HG03558 (cell line): ENCODE measurements at regions not wholly inside any gene's neighbourhood (a gene's known extent, or its start where the extent isn't known, plus 50 kb on each side); places are given as distances from the start of the nearest gene placed in this dataset.

Experiments
- ATAC-seq: cut with Tn5 transposase; IDR thresholded peaks from one replicate; pipeline ENCODE4 v1.9.1; 2021; ENCODE audit warnings: moderate number of reproducible peaks; ENCODE audit not compliant: unreplicated experiment; ENCODE audit errors: extremely low read depth

DNA sequence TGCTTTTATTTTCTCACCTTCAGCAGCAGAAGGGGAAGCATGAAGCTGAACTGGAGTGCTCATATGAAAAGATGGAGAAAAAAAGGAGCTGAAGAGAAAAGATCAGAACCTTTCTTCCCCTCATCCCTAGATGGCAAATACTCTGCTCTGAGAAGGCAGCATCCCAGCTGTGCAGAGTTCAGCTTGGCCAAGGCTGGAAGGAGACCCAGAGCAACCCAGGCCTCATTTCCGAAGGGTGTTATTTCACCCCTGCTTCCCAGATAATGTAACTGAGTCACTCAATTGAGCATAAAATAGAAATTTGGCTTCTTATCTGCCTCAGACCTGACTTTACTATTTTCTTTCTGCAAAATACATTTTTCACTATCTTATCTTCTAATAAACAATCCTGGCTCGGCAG is 489.9 kb upstream of the BRINP1 start:
- ATAC-seq: no peak

DNA sequence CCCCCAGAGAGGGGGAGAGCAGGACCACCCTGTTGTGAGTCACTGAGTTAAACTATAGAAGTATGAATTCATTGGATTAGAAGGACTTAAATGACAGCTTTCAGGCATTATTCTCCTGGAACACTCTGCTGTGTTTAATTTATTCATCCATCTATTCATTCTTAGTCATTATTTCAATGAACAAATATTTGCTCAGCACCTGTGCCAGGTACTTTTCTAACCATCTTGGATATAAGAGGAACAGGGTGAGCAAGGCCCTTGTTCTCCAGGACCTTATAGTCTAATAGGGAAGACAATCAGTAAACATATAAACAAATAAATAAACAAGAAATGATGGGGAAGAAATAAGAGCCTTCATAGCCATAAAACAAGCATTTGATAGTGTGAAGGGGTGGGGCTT is 483.9 kb upstream of the BRINP1 start:
- no peak for ATAC-seq

DNA sequence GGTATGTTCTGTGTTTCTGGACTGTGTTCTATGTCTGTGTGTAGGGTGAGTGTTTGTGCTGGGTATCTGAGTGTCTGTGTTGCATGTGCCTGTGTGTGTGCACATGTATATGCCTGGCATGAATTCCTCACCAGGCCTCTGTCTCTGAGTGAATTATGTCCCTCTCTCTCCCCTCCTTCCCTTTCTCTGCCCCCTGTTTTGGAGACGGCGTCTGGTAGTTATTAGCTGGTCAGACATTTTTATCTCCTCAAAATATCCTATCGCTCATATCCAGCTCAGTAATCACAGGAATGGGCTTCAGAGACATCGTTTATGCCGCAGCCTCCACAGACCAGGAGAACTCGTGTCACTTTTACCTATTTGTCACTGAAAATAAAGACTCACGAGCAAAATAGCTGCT is 483.2 kb upstream of the BRINP1 start:
- no peak for ATAC-seq

DNA sequence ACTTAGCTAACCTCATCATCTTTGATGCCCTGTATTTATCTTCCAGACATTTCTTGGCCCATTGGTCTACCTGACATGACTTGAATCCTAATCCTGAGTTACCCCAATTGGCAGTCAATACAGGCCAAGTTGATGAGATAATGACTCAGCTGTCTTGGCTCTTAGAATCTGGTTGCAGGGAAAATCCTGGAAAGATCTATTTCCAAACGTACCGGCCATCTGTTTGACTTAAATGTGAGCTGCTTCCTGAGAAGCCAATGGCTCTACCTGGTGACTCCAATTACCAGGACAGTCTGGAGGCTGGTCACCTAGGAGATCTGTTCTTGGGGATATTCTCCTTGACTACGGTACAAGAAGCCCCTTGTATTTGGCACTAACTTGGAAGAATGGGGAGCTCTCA is 475.2 kb upstream of the BRINP1 start:
- no peak for ATAC-seq

DNA sequence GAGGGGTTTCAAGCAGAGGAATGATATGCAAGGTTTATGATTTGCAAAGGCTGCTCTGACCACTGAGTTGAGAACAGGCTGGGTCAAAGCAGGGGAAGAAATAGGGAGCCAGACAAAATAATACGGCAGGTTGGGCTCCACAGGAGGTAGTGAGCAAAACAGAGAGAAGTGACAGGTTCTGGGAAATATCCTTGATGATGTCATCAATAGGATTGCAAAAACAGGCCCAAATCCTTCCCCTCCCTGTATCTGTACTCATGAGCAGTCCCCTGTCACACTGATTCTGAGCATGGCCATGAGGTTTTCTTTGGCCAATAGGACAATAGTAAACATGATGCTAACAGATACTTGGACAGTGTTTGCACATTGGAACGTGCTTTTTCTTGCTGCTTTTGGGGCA is 471.8 kb upstream of the BRINP1 start:
- no peak for ATAC-seq

DNA sequence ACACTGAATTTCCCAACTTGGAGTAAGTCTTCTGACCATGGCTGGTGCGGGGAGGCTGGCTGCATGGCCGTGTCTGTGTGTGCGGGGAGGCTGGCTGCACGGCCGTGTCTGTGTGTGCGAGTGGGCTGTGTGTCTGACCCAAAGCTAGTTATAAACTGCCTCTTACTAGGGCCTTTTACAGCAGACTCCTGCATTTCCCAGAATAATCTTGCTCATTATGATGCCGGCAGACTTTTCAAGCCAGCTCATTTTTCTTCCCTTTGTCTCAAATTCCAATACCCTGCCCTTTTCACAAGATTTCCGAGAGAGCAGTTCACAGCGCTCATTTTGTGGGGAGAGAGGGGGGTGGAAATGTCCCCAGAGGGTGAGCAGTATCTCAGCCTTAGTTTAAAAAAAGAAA is 470.7 kb upstream of the BRINP1 start:
- no peak for ATAC-seq

DNA sequence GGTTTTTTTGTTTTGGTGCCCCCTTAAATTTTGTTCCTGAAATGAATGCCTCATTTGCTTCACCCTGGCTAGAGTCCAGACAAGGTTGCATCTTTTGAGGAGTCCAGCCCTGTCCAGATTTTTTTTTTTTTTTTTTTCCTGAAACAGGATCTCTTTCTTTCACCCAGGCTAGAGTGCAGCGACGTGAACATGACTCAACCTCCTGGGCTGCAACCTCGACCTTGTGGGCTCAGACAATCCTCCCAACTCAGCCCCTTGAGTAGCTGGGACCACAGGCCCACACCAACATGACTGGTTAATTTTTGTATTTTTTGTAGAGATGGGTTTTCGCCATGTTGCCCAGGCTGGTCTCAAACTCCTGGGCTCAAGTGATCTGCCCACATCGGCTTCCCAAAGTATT is 469.0 kb upstream of the BRINP1 start:
- no peak for ATAC-seq

DNA sequence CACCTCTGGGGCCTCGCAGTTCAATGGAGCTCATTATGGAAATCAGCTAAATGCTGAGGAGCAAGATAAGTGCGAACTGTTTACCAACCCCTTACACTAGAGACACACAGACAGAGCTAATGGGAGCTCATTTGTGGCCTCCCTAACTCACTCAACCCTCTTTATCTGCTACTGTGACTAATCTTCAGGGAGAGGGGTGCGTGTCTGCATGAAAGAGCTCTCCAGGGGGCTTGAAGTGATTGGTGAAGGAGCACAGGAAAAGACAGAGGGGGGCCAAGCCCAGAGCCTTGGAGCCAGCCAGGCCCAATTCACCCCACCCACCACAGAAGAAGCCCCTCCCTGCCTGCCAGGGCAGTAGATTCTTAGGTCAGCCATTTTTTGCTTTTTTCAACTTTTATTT is 466.8 kb upstream of the BRINP1 start:
- ATAC-seq: no peak

DNA sequence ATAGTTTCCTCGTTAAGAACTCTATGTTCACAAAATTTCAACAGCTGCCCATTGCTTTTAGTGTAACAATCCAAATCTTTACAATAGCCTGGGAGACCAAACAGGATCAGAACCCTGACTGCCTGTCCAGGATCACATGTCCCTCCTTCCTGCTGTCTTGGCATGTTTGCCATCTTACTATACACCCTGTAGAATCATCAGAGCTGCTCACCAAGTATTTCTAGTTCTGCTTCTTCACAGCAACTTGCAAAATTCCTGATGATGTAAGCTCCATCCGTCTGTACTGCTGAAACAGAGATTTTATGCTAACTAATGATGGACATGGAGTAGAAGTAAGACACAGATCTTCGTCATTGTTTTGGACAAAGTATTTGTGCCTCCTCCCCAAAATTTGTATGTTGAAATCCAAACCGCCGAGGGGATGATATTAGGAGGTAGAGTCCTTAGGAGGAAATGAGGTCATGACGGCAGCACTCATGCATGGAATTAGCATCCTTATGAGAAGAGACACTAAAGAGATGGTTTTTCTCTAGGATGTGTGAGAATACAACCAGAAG is 464.9 kb upstream of the BRINP1 start:
- ATAC-seq: no peak

DNA sequence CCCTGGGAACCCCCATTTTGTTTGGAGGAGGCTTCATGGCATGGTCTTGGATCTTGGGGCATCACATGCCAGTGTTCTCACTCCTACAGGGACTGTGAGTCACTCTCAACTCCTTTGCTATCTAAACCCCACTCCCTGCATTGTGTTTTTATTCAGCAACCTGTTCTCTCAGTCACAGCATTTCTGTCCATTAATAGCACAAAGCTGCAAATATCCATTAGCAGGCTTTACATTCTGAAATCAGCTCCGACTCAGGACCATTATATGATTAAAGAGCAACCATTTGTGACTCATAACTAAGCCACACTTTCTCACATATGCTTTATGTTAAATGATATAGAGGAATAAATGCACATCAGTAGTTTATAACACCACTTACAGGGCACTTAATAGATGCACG is 462.1 kb upstream of the BRINP1 start:
- ATAC-seq: no peak

DNA sequence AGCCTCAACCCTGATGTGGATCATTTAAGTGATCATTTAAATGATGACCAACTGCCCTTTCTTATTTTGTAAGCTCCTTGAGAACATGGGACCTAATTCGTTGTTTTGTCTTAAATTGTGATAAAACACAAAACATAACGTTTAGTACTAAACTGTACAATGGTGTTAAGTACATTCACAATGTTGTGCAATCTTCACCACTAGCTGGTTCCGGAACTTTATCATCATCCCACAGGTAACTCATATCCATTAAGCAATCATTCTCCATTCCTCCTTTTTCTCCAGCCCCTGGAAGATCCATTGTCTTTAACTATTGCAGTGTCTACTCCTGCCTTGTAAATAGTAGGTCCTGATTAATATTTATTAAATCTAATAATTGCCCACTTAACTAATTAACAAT is 460.5 kb upstream of the BRINP1 start:
- ATAC-seq: no peak

DNA sequence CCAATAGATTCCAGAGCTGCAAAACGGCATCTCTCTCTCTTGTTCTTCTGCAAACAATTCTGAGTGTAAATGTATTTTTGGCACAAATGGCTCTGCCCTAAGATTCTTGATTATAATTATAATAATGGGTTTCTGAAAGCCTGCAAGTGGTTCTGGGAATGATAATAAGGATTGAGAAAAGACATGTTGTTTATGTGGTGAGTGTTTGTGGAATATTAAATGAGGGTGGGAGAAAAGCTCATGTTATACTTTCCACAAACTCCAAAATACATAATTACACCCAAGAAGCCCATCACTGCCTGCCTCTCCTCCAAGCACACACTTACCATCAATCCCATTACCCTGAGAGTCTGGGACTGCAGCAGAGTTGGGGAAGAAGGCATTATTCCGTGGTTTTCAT is 460.0 kb upstream of the BRINP1 start:
- ATAC-seq: no peak

DNA sequence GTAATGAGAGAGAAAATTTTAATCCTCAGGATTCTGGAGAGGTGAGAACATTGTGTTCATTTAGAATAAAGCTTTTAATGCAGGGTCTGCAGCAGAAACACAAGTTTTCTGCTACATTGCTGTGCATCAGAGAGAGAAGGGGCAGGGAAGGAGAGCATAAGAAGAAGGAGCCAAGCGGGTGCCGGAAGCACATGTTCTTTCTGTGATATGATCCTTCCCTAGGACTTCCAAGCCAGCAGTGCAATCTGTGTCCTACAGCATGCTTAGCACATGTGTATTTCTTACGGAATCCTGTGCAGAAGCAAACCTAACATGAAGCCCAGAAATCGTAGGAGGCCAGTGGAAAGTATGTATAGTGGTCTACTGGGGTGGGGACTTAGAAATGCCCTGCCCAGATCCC is 458.3 kb upstream of the BRINP1 start:
- no peak for ATAC-seq

DNA sequence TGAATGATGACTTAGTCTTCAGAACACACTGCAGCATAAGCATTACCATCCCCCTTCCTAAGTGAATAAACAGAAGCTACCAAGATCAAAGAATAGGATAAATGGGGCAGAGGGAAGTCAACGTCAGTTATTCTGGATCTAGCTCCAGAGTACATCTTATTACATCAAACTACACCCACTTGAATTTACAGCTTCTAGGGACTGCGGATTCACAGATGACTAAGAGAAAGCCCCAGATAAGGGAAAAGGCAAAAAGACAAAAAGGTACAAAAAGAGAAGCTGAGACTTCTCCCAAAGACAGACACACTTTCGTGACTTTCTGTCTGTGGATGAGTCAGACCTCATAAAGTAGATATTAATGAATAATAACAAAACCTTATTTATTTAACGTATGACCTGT is 457.9 kb upstream of the BRINP1 start:
- ATAC-seq: no peak

DNA sequence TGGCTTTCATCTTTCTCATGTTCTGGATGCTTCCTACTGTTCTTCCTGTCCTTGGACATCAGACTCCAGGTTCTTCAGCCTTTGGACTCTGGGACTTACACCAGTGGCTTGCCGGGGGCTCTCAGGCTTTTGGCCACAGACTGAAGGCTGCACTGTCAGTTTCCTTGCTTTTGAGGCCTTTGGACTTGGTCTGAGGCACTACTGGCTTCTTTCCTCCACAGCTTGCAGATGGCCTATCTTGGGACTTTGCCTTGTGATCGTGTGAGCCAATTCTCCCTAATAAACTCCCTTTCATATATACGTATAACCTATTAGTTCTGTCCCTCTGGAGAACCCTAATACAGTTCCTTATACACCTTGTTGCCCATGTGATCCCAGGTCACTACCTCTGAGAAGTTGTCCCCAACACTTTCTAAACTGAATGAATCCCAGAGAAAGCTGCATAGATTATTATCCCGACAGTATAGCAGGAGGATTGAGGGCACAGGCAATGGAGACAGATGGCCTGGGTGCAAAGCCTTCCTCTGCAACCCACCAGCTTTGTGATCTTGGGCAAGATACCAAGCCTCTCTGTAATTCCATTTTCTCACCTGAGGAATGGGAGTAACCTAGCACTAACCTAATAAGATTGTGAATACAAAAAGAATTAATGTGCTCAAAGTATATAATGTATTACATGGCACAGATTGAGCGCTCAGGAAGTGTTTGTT is 449.6 kb upstream of the BRINP1 start:
- ATAC-seq: no peak

DNA sequence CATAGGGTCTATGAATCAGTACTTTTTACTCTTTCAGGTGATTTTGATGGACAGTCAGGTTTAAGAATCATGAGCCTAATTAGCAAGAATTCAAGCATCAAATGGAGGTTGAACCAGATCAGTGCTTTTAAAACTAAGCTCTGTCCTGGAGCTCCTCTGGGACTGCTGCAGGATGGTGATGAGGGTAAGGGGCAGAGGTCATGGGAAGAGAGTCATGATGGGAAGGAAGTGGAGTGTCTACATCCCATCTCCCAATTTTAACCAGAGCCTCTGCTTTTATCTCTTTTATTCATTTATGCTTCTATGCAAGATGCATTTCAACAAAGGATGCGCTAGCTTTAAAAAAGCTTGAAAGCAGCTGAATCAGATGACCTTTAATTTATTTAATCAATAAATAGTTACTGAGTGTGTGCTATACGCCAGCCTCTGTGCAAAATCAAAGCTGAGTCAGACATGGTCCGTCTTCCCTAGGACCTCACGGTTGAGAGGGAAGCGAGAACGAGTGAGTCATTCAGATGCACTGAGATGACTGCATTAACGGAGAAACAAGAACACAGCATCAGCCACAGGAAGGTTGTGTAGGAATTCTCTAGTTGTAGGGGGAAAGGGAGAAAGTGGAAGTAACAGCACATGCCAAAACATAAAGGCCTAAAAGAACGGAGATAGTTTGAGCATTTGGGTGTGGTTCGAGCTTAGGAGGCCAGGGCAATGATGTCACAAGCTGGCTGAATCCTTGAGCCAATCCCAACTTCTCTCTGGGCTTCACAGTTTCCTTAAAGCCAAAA is 441.6 kb upstream of the BRINP1 start:
- ATAC-seq: no peak

DNA sequence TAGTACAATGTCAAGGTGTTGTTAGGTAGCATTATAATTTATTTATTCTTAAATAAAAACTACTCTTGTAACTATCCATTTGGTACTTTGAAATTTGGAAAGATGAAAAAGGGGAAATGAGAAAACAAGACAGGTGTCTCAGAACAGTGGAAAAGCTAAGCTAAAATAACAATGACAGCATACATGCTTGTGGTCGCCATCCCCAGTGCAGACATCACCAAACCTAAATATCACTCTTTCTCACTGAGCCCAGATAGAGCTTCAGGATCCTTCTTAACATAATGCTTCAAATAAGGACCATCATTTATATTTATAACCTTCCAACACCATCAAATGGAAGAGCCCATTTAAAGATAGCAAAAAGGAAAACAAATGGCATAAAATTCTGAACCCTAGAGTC is 434.4 kb upstream of the BRINP1 start:
- ATAC-seq: no peak

DNA sequence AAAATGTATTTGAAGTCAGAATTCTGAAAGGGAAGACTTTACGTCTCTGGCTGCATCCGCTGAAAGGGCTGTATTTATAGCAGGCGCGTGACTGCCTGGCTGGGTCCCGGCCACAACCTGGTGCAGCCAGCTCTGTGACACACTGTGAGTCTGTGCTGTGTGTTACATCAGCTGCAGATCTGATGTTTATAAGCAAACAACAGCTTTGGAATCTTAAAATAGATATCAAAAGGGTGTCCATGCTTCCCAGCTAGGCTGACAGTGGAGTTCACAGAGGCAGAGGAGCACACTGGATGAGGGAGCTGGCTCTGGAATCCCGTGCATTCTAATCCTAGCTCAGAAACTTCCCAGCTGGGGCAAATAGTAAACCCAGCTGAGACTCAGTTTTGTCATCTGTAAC is 433.4 kb upstream of the BRINP1 start:
- ATAC-seq: no peak

DNA sequence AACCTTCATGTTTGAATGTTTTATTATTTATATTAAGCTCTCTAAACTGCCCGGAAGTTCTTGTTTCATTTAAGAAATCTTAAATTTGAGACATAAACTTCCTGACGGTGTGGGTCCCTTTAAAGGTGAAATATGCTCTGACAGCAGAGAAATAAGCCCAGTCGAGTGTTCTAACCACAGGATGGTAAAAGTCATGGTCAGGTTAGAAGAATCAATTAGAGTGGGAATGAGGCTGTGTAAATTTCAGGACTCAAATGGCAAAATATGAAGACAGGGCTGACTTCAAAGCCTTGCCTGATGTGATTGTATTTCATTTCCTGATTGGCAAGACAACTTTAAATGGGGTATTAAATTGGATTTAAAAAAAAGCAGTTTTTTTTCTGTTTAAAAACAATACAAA is 432.9 kb upstream of the BRINP1 start:
- ATAC-seq: no peak

DNA sequence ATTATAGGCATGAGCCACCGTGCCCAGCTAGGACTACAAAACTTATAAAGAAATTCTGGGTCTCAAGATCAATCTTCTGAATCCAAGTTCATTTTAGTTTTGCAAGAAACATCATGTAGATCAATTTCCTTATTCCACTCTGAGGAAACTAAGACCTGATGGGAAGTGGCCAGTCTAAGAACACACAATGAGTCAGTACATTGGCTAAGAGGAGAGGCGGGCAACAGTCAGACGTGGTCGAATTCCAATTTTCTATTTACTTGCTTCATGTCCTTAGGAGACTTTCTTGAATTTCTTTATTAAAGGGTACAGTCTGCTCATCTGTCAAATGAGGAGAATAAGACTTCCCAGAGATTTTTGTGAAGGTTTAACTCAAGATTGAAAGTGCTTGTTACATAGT is 432.1 kb upstream of the BRINP1 start:
- ATAC-seq: no peak

DNA sequence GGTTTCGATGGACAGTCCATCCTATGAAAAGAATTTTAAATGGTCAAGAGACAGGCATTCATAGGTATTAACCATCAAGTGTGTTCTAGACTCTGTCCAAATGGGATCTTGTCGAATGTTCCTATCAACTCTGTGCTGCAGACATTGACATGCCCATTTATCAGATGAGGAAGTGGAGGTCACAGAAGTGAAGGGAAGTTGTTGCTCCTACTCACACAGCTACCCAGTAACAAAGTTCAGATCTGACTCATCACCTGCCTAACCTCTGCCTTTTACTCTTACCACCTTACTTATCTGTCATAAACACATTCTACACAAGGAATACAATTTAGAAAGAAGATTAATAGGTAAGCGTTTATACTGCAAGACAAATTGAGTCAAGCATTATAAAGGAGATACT is 426.2 kb upstream of the BRINP1 start:
- no peak for ATAC-seq

DNA sequence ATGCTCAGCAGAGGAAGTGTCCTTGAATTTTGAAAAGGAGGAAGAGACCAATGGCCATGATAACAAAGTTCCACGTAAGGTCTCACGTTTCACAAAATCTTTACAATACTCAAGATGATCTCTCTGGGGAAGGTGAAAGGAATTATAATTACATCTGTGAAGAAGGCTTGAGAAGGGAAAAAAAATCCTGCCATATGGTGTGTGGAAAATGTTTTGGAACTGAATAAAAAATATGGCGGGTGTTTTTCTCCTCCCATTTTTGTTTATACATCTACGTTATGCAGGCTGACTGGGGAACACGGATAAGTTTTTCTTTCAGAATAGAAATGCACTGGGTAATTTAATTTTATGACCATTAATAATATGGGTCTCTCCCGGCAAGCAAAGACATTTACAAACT is 425.6 kb upstream of the BRINP1 start:
- ATAC-seq: no peak
